HUDEP-2 (cell line): ENCODE measurements at regions not wholly inside any gene's neighbourhood (a gene's known extent, or its start where the extent isn't known, plus 50 kb on each side); places are given as distances from the start of the nearest gene placed in this dataset.
"Not testable (repeated sequence)": the region's sequence is repeated elsewhere in the genome, so short reads cannot be mapped to it uniquely, and the experiment has no call there.

Experiments
- DNase-seq, 76 experiments: peaks; one replicate each; lab custom pipeline; 2025; ENCODE audit not compliant: unreplicated experiment in 76 of 76; lab: John Stamatoyannopoulos, UW

DNA sequence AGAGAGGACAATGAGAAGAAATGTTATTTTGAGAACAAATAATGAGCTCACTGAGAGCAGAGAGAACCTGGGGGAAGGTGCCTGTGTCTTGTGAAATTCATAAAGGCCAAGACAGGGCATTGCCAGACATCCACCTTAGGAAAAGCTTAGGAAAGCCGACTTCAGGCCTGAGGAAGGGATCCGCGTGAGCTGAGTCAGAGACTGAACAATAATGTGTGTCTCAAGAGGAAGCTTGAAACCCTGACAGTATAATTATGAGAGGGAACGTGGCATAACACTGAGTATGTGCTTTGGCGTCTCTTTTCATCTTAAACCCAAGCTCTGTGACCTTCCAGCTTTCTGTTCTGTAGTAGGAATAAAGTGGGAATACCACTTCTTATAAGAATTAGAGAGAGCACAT, 307.2 kb downstream of the ACTR3B start:
- no peak for DNase-seq

- no peak for DNase-seq
Measured at GRCh38 chr7:153070141-153070540, 310.6 kb downstream of the ACTR3B start.

DNA sequence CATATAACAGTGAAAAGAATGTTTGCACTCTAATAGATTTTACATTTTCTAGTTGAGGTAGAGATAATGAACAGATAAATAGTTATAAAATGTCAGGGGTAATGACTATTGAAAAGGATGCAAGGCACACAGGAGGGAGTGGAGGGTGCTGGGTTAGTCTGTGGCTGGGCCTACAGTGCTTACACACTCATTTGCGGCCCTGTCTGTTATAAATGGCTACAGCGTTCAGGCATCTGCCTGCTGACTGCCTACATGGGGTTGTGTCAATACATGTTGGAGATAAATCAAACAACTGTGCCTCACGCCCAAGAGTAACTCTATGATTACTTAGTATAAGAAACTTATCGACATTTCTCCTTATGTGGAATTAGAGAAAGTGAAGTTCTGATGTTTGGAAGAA, 313.3 kb downstream of the ACTR3B start:
- DNase-seq = no peak

DNA sequence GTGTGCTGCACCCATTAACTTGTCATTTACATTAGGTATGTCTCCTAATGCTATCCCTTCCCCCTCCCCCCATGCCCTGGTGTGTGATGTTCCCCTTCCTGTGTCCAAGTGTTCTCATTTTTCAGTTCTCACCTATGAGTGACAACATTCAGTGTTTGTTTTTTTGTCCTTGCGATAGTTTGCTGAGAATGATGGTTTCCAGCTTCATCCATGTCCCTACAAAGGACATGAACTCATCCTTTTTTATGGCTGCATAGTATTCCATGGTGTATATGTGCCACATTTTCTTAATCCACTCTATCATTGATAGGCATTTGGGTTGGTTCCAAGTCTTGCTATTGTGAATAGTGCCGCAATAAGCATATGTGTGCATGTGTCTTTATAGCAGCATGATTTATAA, 316.7 kb downstream of the ACTR3B start:
- not testable (repeated sequence) for DNase-seq

DNA sequence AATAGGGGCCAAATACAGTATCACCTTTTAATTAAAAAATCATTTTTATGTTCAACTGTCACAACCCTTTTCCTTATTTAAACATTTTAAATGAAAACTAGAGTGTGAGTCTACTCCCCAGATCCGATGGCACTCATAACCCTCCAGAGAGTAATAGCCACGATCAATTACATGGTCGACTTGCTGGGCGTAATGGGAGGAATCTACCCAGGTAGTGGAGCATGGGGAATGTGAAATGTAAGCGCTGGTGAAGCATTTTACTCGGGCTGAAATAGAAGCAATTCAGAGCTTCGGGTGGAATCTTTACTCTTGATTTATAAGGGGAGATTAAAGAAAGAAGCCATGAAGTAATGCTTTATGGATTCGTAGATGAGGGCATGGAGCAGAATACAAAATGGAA, 321.9 kb downstream of the ACTR3B start:
- no peak for DNase-seq

GRCh38 chr7:153084278-153084677, 324.7 kb downstream of the ACTR3B start:
- DNase-seq = no peak

DNA sequence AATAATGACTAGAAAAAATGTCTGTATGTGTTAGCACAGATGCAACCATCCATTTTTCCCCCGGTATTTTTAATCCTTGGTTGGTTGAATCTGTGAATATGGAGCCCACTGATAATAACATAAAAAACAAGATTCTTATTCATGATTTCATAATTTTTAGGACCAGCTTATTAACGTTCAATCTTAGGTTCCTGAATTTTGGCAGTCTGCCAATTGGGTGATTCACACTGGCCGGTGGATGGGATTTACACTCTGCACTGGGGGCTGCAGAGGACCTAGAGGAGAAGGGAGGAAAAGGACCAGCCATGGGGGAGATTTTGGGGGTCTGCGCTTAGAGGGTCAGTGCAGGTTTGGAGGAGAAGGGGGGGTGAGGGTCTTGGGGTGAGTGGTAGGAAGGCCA, 327.9 kb downstream of the ACTR3B start:
- no peak for DNase-seq

DNA sequence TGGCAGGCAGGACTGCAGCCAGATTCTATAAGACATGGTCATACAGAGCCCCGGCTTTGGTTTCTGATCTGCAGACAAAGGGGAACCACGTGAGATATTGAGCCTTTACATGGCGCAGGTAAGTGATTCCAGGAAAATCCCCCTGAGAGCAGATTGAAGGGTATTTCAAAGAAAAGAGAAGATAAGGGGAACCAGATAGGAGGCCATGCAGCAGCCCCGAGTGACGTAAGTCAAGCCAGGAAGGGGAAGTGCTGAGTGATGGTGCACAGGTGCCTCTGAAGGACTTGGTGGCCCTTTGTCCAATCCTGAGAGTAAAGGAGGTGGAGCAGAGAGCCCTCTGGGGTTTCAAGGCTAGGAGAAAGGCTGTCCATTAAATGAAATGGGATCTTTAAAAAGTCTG, 329.0 kb downstream of the ACTR3B start:
- no peak for DNase-seq

DNA sequence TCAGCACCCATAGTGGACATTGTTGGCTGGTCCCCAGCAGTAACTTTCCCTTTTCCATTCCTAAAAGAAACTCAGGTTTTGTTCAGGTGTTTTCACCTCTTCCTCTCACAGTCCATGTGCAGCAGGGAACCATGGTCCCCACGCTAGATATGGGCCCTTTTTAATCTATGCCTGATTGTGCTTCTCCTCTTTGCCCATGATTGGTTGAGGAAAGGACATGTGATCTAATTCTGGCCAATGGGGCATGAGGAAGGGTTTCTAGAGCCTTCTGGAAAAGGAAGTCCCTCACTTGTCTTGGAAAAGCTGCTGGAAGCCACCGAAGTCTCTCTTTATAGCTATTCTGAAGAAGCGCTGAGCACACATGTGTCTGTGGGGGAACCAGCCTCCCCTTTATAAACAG, 330.7 kb downstream of the ACTR3B start:
- no peak for DNase-seq

DNA sequence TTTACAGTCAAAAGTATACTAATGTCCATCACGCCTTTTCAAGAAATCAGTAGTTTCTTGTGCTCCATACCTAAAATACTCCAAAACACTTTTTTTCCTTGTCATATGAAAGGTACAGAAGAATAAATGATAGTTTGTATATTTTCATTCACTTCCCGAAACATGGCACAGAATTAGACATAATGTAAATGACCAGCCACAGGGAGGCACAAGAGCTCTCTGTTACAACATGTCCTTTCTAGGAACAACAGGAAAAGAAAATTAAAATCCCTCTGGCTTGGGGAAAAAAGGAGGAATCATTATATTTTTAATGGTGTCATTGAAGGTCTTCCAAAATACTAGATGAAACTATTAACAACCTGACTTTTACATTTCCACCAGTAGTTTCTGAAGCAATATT, 331.2 kb downstream of the ACTR3B start:
- DNase-seq = no peak

DNA sequence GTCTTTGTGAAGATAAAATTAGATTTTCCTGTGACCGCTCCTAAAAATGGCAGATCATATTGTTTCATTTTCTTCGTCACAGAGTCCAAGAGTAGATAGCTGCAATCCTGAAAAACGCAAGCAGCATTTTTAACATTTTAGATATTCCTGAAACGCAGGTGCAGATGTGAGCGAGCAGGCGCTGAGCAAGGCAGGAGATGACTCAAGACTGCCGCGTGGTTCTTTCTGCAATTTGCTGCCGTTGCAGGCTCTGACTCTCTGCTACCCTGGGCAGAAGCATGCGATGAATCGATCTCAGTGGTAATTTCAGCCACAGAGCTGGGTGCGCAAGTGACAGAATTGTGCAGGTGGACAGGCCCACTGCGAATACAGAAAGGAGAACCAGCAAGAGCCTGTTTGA, 331.9 kb downstream of the ACTR3B start:
- DNase-seq = no peak

DNA sequence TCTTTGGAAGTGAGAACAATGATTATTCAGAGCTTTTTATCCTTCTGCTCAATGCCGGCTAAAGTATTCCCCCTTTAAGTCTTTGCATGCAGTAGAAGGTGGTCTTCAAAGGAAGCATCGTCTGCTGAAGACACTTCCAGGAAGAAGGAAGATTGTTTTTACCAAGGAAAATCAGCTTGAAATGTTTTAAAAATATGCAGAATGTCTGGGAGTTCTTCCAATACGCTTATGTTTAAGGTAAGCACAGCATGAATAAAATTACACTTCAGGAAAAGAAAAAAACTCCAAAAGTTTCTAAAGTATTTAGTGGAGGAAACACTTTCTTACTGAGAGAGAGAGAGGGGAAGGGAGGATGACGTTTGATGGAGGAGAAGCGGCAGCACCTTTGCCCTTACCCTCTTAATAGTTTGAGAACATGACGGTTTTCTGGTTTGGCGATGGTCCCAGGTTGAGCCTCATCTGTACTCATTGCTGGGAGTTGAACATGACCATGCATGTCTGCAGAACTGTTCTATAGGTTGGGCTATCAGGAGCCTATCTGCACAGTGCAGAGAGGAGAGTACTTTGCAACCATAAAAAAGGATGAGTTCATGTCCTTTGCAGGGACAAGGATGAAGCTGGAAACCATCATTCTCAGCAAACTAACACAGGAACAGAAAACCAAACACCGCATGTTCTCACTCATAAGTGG, 338.1 kb downstream of the ACTR3B start:
- no peak for DNase-seq

- no peak for DNase-seq
Measured at GRCh38 chr7:153099235-153099634, 339.7 kb downstream of the ACTR3B start.

GRCh38 chr7:153100691-153101237, 341.2 kb downstream of the ACTR3B start:
- DNase-seq = no peak

DNA sequence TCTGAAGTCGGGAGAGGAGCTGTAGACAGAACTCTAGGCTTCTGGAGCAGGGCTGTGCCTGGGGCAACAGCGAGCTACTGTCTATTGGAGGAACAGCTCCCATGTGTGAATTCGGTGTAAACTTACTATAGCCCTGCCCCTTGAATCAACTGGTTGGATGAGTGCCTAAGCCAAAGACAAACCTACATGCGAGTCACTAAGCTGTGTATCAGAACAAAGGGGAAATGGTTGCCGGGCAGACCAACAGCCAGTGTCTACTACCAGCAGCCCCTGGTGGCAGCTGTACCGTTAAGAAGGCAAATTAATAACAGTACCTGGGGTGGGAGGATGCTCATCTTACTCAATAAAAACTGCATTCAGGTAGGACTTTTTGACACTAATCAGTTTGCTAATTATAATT, 343.6 kb downstream of the ACTR3B start:
- DNase-seq = no peak

DNA sequence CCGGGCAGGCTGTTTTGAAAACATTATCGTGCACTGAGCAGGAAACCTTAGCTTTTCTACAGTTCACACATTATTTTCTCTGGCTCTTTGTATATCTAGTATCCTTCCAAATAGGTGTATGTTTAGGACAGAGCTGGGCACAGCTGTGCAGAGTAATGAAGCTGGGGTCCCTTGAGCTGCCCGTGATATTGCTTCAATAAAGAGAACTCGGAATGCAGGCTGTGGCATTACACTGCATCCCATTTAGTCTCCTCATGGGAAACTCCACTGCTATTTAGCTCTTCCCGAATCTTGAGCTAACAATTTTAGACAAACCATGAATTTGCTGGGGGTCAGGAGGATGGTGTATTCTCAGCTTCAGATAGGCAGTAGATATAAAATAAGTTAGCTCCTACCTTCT, 348.3 kb downstream of the ACTR3B start:
- no peak for DNase-seq

DNA sequence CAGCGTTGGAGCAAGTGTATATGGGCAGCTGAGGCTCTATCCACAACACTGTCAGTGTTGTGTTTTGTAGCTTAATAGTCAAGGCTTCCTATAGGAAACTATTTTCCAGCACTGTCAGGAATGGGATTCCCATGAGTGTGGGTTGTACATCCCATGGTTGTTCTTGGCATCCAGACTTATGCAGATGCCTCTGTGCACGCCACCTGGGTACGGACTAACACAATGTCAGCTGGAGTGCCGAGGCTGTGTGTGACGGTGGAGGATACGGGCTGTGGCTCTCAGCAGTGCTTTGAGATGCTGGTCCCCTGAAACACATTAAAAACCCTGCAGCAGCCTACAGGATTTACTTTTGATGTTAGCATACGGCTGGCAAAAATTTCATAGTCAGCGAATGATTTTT, 350.0 kb downstream of the ACTR3B start:
- DNase-seq = no peak

DNA sequence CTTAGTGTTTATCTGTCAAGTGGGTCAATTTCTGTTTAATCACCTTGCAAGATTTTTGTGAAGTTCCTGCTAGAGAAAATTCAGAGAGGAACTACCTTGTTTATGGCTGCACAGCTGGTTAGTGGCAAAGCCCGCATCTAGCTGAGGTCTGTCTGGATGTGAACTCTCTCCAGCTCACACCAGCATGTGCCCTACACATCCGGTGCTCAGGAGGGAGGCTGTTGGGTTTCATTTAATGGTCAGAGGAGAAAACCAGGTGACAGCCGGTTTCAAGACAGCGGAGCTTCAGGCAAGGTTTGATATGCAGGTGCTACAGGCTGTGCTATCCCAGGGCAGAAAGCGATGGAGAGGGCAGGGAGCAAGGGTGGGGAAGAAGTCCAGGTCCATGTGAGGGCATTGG, 351.1 kb downstream of the ACTR3B start:
- no peak for DNase-seq

DNA sequence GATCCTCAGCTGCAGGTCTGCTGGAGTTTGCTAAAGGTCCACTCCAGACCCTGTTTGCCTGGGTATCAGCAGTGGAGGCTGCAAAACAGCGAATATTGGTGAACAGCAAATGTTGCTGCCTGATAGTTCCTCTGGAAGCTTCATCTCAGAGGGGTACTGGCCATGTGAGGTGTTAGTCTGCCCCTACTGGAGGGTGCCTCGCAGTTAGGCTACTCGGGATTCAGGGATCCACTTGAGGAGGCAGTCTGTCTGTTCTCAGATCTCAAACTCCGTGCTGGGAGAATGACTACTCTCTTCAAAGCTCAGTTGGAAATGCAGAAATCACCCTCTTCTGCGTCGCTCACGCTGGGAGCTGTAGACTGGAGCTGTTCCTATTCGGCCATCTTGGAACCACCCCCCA, 362.7 kb downstream of the ACTR3B start:
- not testable (repeated sequence) for DNase-seq

DNA sequence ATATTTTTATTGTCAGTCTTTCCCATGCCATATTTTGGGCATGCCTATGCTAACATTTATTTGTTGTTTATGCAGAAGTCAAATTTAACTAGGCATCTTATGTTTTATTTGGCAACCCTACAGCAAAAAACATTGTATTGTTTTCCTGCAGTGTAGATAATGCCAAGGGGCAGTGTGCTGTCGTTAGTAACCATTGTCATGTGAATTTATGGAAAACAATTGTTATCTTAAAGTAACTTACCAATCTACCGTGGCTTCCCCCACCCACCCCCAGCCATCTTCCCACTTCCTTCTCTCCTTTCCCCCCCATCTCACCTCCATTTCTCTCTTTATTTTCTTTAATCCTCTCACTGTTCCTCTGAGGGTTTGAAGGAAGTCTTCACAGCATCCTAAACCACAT, 370.5 kb downstream of the ACTR3B start:
- no peak for DNase-seq

- DNase-seq = no peak
Measured at GRCh38 chr7:153151766-153152165, 392.2 kb downstream of the ACTR3B start.

GRCh38 chr7:153152801-153153422, 393.4 kb downstream of the ACTR3B start:
- no peak for DNase-seq
